GM21717 (cell line): ENCODE measurements at regions not wholly inside any gene's neighbourhood (a gene's known extent, or its start where the extent isn't known, plus 50 kb on each side); places are given as distances from the start of the nearest gene placed in this dataset.
"Not testable (repeated sequence)": the region's sequence is repeated elsewhere in the genome, so short reads cannot be mapped to it uniquely, and the experiment has no call there.

ENCODE experiments used
- ATAC-seq: cut with Tn5 transposase; IDR thresholded peaks from one replicate; pipeline ENCODE4 v1.9.1; 2021; ENCODE audit warnings: mild to moderate bottlenecking, moderate library complexity; ENCODE audit not compliant: unreplicated experiment

GRCh38 chr18:43793910-43794309 is 516.6 kb upstream of the SYT4 start:
- ATAC-seq = no peak

DNA sequence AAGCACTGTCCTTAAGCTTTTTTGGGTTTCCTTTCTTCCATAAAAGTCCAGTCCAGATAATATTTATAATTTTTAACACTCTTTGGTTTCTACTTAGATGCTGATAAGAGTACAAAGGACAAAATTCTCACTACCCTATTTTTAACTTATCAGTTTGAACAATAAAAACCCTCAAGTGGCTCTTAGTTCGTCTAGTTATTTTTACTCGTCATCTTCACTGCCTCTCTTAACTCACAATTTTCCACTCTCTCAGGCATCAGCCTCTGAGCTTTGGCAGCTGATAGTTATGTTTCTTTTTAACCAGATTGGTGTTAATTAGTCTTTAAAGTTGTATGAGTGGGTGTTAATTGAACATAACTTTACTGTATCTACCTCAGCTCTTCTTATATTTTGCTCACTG is 517.1 kb upstream of the SYT4 start:
- no peak for ATAC-seq

- no peak for ATAC-seq
These were observed 520.1 kb upstream of the SYT4 start for GRCh38 chr18:43797347-43797746.

- no peak for ATAC-seq
These were observed 523.3 kb upstream of the SYT4 start for GRCh38 chr18:43800584-43800983.

- ATAC-seq = no peak
These were observed 528.4 kb upstream of the SYT4 start for GRCh38 chr18:43805646-43806194.

DNA sequence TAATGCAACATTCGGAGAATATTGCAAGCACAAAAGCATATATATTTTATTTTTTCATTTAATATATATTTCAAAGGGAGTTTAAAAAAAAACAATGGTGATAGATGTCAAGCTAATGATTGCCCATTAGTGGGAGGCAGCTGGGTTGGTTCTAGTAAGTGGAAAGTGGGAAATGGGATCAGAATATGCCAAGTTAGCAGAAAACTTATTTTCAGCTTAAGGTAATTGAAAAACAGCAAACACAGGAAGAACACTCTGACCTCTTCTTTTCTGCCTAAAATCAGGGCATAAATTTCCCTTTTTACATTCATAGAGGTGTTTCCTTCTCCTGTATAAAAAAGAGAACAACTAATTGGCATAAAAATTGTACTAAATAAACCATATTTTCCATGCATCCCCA is 535.3 kb upstream of the SYT4 start:
- no peak for ATAC-seq

GRCh38 chr18:43819397-43819796 is 542.1 kb upstream of the SYT4 start:
- ATAC-seq = no peak

- ATAC-seq = no peak
These were observed 542.6 kb upstream of the SYT4 start for GRCh38 chr18:43819873-43820272.

DNA sequence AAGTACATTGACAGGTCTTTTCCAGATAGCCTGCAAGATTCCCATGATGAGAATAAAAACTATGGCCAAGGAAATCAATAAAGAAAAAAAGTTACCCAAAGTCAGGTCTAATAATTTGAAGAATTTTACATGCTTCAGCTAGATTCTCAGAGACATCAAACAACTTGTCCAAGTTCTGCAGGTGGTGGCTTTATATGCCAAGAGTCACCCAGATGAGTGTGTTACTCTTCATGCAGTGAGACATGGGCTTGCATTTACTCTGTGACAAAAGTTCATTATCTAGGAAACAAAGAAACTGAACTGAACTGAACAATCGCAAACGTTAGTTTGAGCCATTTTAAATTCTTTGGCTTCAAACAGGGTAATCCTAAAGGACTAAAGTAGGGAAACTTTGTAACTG is 548.5 kb upstream of the SYT4 start:
- ATAC-seq = no peak

GRCh38 chr18:43826215-43826614 is 548.9 kb upstream of the SYT4 start:
- ATAC-seq = no peak

- ATAC-seq = no peak
These were observed 550.0 kb upstream of the SYT4 start for GRCh38 chr18:43827311-43827710.

GRCh38 chr18:43830303-43830702 is 553.0 kb upstream of the SYT4 start:
- ATAC-seq = no peak

- no peak for ATAC-seq
These were observed 553.7 kb upstream of the SYT4 start for GRCh38 chr18:43830947-43831346.

DNA sequence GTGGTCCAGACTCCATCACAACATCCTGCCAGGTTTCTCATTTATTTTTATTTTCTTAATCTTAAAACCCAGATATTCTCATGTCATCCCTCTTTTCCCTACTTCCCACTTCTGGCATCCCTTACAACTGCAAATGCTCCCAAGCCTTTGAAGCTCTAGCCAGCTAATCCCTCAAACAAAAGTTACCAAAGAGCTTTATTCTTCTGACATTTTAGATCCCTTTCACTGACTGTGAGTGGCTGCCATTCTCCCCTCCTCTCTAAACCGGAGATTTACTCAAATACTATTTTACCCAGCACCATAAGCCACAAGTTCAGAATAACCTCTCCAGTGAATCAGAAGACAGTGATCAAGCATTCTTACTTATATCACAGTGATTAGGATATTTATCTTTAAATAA is 569.0 kb upstream of the SYT4 start:
- no peak for ATAC-seq

GRCh38 chr18:43847164-43848091 is 570.1 kb upstream of the SYT4 start:
- no peak for ATAC-seq

- ATAC-seq = not testable (repeated sequence)
These were observed 572.5 kb upstream of the SYT4 start for GRCh38 chr18:43849831-43850230.

- ATAC-seq = no peak
These were observed 578.1 kb upstream of the SYT4 start for GRCh38 chr18:43855376-43855775.

DNA sequence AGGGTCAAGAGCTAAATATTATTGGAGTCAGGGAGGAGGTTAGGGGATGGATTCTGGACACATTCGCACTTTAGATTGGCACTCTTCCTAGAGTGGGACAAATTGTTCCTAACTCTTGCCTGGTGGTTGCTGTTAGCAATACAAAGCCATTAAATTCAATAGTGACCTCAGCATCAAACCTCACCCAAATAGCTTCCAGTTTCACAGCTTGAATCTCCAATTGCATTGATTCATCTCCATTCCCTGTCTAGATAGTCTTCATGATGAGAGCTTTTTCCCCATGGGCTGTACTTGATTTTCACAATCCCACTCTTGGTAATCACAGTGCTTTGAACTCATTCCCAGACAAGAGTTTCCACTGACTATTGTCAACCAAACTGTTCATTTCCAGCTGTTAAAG is 585.9 kb upstream of the SYT4 start:
- ATAC-seq = no peak

DNA sequence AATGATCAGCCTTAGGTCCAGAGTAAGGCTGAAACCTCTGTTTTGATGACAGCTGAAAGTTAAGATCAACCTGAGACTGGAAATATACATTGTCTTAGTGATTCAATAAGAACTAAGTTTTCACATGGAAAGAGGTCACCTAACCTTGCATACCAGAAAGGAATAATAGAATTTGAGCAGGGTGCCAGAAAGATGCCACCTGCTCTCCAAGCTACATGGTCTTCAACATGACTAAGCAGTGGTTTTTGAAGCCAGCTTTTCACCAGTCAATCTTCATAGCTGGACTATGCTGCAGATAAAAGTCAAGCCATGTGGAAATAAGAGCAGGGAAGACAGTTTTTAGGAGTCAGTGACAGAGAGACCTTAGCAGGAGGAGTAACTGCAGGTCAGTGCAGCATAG is 589.4 kb upstream of the SYT4 start:
- ATAC-seq = no peak

DNA sequence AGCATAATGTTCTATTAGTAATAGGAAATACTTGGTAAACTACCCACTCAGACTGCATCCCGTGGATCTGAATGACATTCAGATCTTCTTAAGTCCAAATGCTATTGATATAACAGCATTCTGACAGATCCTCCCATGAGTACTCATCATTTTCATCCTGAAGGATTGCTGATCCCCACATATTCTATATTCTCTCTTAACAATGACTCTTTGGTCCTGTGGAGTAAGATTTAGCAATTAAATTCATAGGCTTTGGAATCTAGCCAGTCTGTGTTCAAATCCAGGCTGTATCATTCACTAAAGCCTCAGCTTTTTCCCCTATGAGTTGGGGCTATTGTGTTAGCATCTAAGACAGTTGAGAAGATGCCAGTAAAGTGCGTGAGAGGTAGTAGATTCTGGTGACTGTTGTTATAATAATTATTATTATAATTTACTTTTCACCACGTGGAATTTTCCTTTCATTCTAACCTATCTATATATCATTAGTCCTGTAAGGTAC is 591.3 kb upstream of the SYT4 start:
- no peak for ATAC-seq

GRCh38 chr18:43869451-43870008 is 592.2 kb upstream of the SYT4 start:
- ATAC-seq = no peak

GRCh38 chr18:43870626-43871025 is 593.3 kb upstream of the SYT4 start:
- ATAC-seq = no peak
